ENCODE measurements at regions not wholly inside any gene's neighbourhood (a gene's known extent, or its start where the extent isn't known, plus 50 kb on each side); places are given as distances from the start of the nearest gene placed in this dataset.
A peak's percentile ranks its signal among the peaks of the same experiment; 100 is the strongest.

- H3K36me3 ChIP-seq (replicated peaks in 1 of 2): no peaks in the 10 kb centered on the region
- TF ChIP-seq CTCF (IDR thresholded peaks at IDR 0.05) (no peak), POLR2A (IDR thresholded peaks at IDR 0.05) (no peak)
- H3K27ac ChIP-seq: no peak overlapping the region
- H3K4me1 ChIP-seq (replicated peaks in 1 of 2): no peaks in the 10 kb centered on the region
- no peak for DNase-seq
- H3K9me3 ChIP-seq (replicated peaks in 1 of 3): no peaks in the 10 kb centered on the region
- WGBS, 4 donors: 39 to 46% (median 42%) methylated on average over 4 of the region's 4 CpGs
- H3K27me3 ChIP-seq: no peaks in the 10 kb centered on the region
- intact Hi-C loops (cut with DNase I): no loop called here
- H3K4me3 ChIP-seq: no peak overlapping the region
These were observed 265.5 kb upstream of the ZNF608 start for GRCh38 chr5:125011947-125012346.

- Histone ChIP-seq H3K36me3 (replicated peaks in 1 of 2) (no peaks in the 10 kb centered on the region), H3K9me3 (replicated peaks in 1 of 3) (no peaks in the 10 kb centered on the region), H3K27me3 (no peaks in the 10 kb centered on the region), H3K4me1 (replicated peaks in 1 of 2) (no peaks in the 10 kb centered on the region), H3K4me3 (no peak overlapping the region), H3K27ac (no peak overlapping the region)
- intact Hi-C loops (cut with DNase I): no loop called here
- peak in 1 of 7 donors; percentile 2 for DNase-seq
- TF ChIP-seq POLR2A (IDR thresholded peaks at IDR 0.05) (no peak), CTCF (IDR thresholded peaks at IDR 0.05) (no peak)
- 52 to 60% (median 57%) methylated on average over 7 of the region's 7 CpGs for WGBS, 4 donors
These were observed 266.4 kb upstream of the ZNF608 start for GRCh38 chr5:125012727-125013451.

GRCh38 chr5:125014202-125014601 is 267.8 kb upstream of the ZNF608 start:
- H3K27me3 ChIP-seq: no peaks in the 10 kb centered on the region
- H3K27ac ChIP-seq: no peak overlapping the region
- H3K36me3 ChIP-seq (replicated peaks in 1 of 2): no peaks in the 10 kb centered on the region
- no peak for DNase-seq
- H3K4me1 ChIP-seq (replicated peaks in 1 of 2): no peaks in the 10 kb centered on the region
- 67 to 77% (median 69%) methylated on average over 1 of the region's 1 CpG for WGBS, 4 donors
- intact Hi-C loops (cut with DNase I): no loop called here
- no peak for TF ChIP-seq CTCF (IDR thresholded peaks at IDR 0.05)
- TF ChIP-seq POLR2A (IDR thresholded peaks at IDR 0.05): no peak
- H3K4me3 ChIP-seq: no peak overlapping the region
- H3K9me3 ChIP-seq (replicated peaks in 1 of 3): no peaks in the 10 kb centered on the region

GRCh38 chr5:125017796-125018195 is 271.4 kb upstream of the ZNF608 start:
- H3K27ac ChIP-seq: no peak overlapping the region
- intact Hi-C loops (cut with DNase I): no loop called here
- H3K4me3 ChIP-seq: no peak overlapping the region
- no peaks in the 10 kb centered on the region for H3K9me3 ChIP-seq (replicated peaks in 1 of 3)
- WGBS, 4 donors: 88 to 100% (median 96%) methylated on average over 1 of the region's 1 CpG
- no peak for TF ChIP-seq CTCF (IDR thresholded peaks at IDR 0.05)
- no peak for TF ChIP-seq POLR2A (IDR thresholded peaks at IDR 0.05)
- no peaks in the 10 kb centered on the region for H3K36me3 ChIP-seq (replicated peaks in 1 of 2)
- no peaks in the 10 kb centered on the region for H3K27me3 ChIP-seq
- no peaks in the 10 kb centered on the region for H3K4me1 ChIP-seq (replicated peaks in 1 of 2)
- DNase-seq: no peak
